ENCODE measurements at regions not wholly inside any gene's neighbourhood (a gene's known extent, or its start where the extent isn't known, plus 50 kb on each side); places are given as distances from the start of the nearest gene placed in this dataset.

- no peak for TF ChIP-seq CTCF (IDR thresholded peaks at IDR 0.05; ENCODE audit: low read length)
- TF ChIP-seq EZH2 (IDR thresholded peaks at IDR 0.05; ENCODE audit: borderline replicate concordance, low read length) = no peak
Observed at GRCh38 chr1:83637009-83637408, 361.9 kb downstream of the TTLL7 start.
